Ishikawa (cell line): ENCODE measurements at regions not wholly inside any gene's neighbourhood (a gene's known extent, or its start where the extent isn't known, plus 50 kb on each side); places are given as distances from the start of the nearest gene placed in this dataset.

Source experiments
- CEBPB ChIP-seq: IDR thresholded peaks from 2 replicates; pipeline ENCODE4 v1.6.1; 2012
- CREB1 ChIP-seq: IDR thresholded peaks from 2 replicates; pipeline ENCODE4 v1.6.1; 2012; ENCODE audit warnings: low read depth
- EGR1 ChIP-seq: IDR thresholded peaks from 2 replicates; pipeline ENCODE4 v1.6.1; 2012
- EP300 ChIP-seq: IDR thresholded peaks from 2 replicates; pipeline ENCODE4 v1.6.1; 2012; ENCODE audit warnings: borderline replicate concordance
- FOXM1 ChIP-seq: IDR thresholded peaks from 2 replicates; pipeline ENCODE4 v1.6.1; 2012; ENCODE audit warnings: low read depth, borderline replicate concordance
- MAX ChIP-seq: IDR thresholded peaks from 2 replicates; pipeline ENCODE4 v1.6.1; 2012
- NFIC ChIP-seq: IDR thresholded peaks from 2 replicates; pipeline ENCODE4 v1.6.1; 2012
- RAD21 ChIP-seq: IDR thresholded peaks from 2 replicates; pipeline ENCODE4 v1.6.1; 2012; ENCODE audit warnings: low read depth
- REST ChIP-seq: IDR thresholded peaks from 2 replicates; pipeline ENCODE4 v1.6.1; 2012; ENCODE audit warnings: low read depth, mild to moderate bottlenecking
- TAF1 ChIP-seq: IDR thresholded peaks from 2 replicates; pipeline ENCODE4 v1.6.1; 2012; ENCODE audit warnings: low read depth, mild to moderate bottlenecking
- TCF12 ChIP-seq: IDR thresholded peaks from 2 replicates; pipeline ENCODE4 v1.6.1; 2012; ENCODE audit warnings: low read depth
- TEAD4 ChIP-seq: IDR thresholded peaks from 2 replicates; pipeline ENCODE4 v1.6.1; 2012
- USF1 ChIP-seq: IDR thresholded peaks from 2 replicates; pipeline ENCODE4 v1.6.1; 2012
- YY1 ChIP-seq: IDR thresholded peaks from 2 replicates; pipeline ENCODE4 v1.6.1; 2012; ENCODE audit warnings: low read depth
- ZBTB7A ChIP-seq: IDR thresholded peaks from 2 replicates; pipeline ENCODE4 v1.6.1; 2012; ENCODE audit warnings: low read depth

- TF ChIP-seq NFIC (no peak), RAD21 (no peak), CREB1 (no peak), CEBPB (no peak), MAX (no peak), TEAD4 (no peak), EGR1 (no peak), TAF1 (no peak), FOXM1 (no peak), USF1 (no peak), YY1 (no peak), EP300 (no peak)
These were observed 283.3 kb upstream of the NRSN1 start for GRCh38 chr6:23842760-23843159.

- no peak for TF ChIP-seq TEAD4
- TF ChIP-seq RAD21: no peak
- TF ChIP-seq CEBPB: no peak
- no peak for TF ChIP-seq TAF1
- TF ChIP-seq EGR1: no peak
- no peak for TF ChIP-seq TCF12
- TF ChIP-seq YY1: no peak
- no peak for TF ChIP-seq MAX
- no peak for TF ChIP-seq USF1
- no peak for TF ChIP-seq ZBTB7A
- no peak for TF ChIP-seq NFIC
- no peak for TF ChIP-seq REST
- no peak for TF ChIP-seq EP300
- TF ChIP-seq CREB1: no peak
- no peak for TF ChIP-seq FOXM1
These were observed 274.5 kb upstream of the NRSN1 start for GRCh38 chr6:23851522-23851921.

GRCh38 chr6:23855497-23856116, 270.4 kb upstream of the NRSN1 start:
- TF ChIP-seq FOXM1: no peak
- no peak for TF ChIP-seq REST
- TF ChIP-seq USF1: no peak
- no peak for TF ChIP-seq TEAD4
- TF ChIP-seq NFIC: no peak
- no peak for TF ChIP-seq MAX
- TF ChIP-seq YY1: no peak
- TF ChIP-seq CEBPB: no peak
- no peak for TF ChIP-seq EP300
- TF ChIP-seq RAD21: no peak
- no peak for TF ChIP-seq EGR1
- TF ChIP-seq TCF12: no peak
- no peak for TF ChIP-seq CREB1
- no peak for TF ChIP-seq ZBTB7A
- TF ChIP-seq TAF1: no peak

GRCh38 chr6:23870496-23870895, 255.5 kb upstream of the NRSN1 start:
- TF ChIP-seq MAX (no peak), REST (no peak), EP300 (no peak), EGR1 (no peak), TAF1 (no peak), ZBTB7A (no peak), FOXM1 (no peak), RAD21 (no peak), TEAD4 (no peak)
